ENCODE measurements at regions not wholly inside any gene's neighbourhood (a gene's known extent, or its start where the extent isn't known, plus 50 kb on each side); places are given as distances from the start of the nearest gene placed in this dataset.

- ATAC-seq: no peak
- no peak for TF ChIP-seq ZNF70 (CRISPR knock-in tag; IDR thresholded peaks at IDR 0.05)
- no peak for TF ChIP-seq PPARA (CRISPR knock-in tag; IDR thresholded peaks at IDR 0.05; ENCODE audit: borderline replicate concordance)
- no peak for TF ChIP-seq SNAI2 (CRISPR knock-in tag; IDR thresholded peaks at IDR 0.05)
- no peak for TF ChIP-seq ZFP3 (CRISPR knock-in tag; IDR thresholded peaks at IDR 0.05)
- TF ChIP-seq ESRRG (CRISPR knock-in tag; IDR thresholded peaks at IDR 0.05): no peak
- TF ChIP-seq ZC3H10 (CRISPR knock-in tag; IDR thresholded peaks at IDR 0.05): no peak
- no peak for TF ChIP-seq TCF4 (CRISPR knock-in tag; IDR thresholded peaks at IDR 0.05; ENCODE audit: borderline replicate concordance)
- TF ChIP-seq POU6F1 (CRISPR knock-in tag; IDR thresholded peaks at IDR 0.05; ENCODE audit: borderline replicate concordance, low read depth): no peak
- TF ChIP-seq, protein P1, sequence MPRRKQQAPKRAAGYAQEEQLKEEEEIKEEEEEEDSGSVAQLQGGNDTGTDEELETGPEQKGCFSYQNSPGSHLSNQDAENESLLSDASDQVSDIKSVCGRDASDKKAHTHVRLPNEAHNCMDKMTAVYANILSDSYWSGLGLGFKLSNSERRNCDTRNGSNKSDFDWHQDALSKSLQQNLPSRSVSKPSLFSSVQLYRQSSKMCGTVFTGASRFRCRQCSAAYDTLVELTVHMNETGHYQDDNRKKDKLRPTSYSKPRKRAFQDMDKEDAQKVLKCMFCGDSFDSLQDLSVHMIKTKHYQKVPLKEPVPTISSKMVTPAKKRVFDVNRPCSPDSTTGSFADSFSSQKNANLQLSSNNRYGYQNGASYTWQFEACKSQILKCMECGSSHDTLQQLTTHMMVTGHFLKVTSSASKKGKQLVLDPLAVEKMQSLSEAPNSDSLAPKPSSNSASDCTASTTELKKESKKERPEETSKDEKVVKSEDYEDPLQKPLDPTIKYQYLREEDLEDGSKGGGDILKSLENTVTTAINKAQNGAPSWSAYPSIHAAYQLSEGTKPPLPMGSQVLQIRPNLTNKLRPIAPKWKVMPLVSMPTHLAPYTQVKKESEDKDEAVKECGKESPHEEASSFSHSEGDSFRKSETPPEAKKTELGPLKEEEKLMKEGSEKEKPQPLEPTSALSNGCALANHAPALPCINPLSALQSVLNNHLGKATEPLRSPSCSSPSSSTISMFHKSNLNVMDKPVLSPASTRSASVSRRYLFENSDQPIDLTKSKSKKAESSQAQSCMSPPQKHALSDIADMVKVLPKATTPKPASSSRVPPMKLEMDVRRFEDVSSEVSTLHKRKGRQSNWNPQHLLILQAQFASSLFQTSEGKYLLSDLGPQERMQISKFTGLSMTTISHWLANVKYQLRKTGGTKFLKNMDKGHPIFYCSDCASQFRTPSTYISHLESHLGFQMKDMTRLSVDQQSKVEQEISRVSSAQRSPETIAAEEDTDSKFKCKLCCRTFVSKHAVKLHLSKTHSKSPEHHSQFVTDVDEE (CRISPR knock-in tag; IDR thresholded peaks at IDR 0.05): no peak
- TF ChIP-seq RARB (CRISPR knock-in tag; IDR thresholded peaks at IDR 0.05): no peak
- TF ChIP-seq TOX (CRISPR knock-in tag; IDR thresholded peaks at IDR 0.05; ENCODE audit: borderline replicate concordance): no peak
- no peak for TF ChIP-seq ARNTL (CRISPR knock-in tag; IDR thresholded peaks at IDR 0.05; ENCODE audit: borderline replicate concordance, low read depth)
- TF ChIP-seq GLIS3 (CRISPR knock-in tag; IDR thresholded peaks at IDR 0.05): no peak
- no peak for TF ChIP-seq ZNF565 (CRISPR knock-in tag; conservative IDR thresholded peaks at IDR 0.05; ENCODE audit: low read depth)
These were observed 98.8 kb downstream of the CRYBB2 start for GRCh38 chr22:25318081-25318823.

DNA sequence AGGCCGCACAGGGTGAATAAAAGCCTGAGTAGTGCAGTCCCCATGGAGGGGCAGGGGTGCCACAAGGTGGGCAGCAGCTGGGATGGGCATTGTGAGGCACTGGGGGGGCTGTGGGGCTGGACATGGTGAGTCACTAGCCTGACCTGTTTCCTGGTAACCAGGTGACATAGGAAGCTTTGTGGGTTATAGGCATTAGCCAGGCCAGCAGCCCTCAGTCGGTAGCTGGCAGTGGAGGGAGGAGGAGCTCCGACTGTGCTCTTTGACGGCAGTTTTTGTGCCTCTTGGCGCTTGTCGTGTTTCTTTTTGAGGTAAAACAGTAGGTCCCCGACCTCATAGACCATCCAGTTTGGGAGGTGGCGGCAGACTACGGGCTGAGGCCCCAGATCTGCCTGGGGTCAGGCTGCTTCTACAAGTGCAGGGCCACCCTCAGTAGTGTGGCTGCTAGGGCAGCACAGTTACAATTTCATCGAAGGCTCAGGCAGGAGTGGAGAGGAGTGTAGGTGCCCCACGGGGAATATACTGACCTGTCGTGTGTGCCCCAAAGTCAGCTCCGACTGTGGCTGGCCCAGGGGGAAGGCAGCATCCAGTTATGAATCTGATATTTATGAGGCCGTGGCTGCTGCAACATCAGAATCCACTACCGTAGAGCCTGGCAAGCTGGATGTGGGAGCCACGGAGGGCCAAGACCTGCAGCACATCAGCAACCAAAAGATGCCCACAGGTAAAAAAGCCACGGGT lies 107.7 kb downstream of the CRYBB2 start:
- no peak for ATAC-seq
- TF ChIP-seq ESRRG (CRISPR knock-in tag; IDR thresholded peaks at IDR 0.05) (no peak), ZNF565 (CRISPR knock-in tag; conservative IDR thresholded peaks at IDR 0.05; ENCODE audit: low read depth) (no peak), TOX (CRISPR knock-in tag; IDR thresholded peaks at IDR 0.05; ENCODE audit: borderline replicate concordance) (no peak), ISL1 (CRISPR knock-in tag; IDR thresholded peaks at IDR 0.05) (no peak), PATZ1 (CRISPR knock-in tag; IDR thresholded peaks at IDR 0.05; ENCODE audit: borderline replicate concordance) (no peak), RARB (CRISPR knock-in tag; IDR thresholded peaks at IDR 0.05) (no peak), ZNF70 (CRISPR knock-in tag; IDR thresholded peaks at IDR 0.05) (no peak), SNAI2 (CRISPR knock-in tag; IDR thresholded peaks at IDR 0.05) (no peak), POU6F1 (CRISPR knock-in tag; IDR thresholded peaks at IDR 0.05; ENCODE audit: borderline replicate concordance, low read depth) (no peak), CSDC2 (CRISPR knock-in tag; IDR thresholded peaks at IDR 0.05) (no peak), PPARA (CRISPR knock-in tag; IDR thresholded peaks at IDR 0.05; ENCODE audit: borderline replicate concordance) (no peak), ARNTL (CRISPR knock-in tag; IDR thresholded peaks at IDR 0.05; ENCODE audit: borderline replicate concordance, low read depth) (no peak), ZFP30 (CRISPR knock-in tag; IDR thresholded peaks at IDR 0.05) (no peak), OSR1 (CRISPR knock-in tag; IDR thresholded peaks at IDR 0.05) (no peak)
- TF ChIP-seq, protein P1 (CRISPR knock-in tag; IDR thresholded peaks at IDR 0.05): no peak
- TF ChIP-seq, protein P2, sequence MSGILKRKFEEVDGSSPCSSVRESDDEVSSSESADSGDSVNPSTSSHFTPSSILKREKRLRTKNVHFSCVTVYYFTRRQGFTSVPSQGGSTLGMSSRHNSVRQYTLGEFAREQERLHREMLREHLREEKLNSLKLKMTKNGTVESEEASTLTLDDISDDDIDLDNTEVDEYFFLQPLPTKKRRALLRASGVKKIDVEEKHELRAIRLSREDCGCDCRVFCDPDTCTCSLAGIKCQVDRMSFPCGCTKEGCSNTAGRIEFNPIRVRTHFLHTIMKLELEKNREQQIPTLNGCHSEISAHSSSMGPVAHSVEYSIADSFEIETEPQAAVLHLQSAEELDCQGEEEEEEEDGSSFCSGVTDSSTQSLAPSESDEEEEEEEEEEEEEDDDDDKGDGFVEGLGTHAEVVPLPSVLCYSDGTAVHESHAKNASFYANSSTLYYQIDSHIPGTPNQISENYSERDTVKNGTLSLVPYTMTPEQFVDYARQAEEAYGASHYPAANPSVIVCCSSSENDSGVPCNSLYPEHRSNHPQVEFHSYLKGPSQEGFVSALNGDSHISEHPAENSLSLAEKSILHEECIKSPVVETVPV (CRISPR knock-in tag; IDR thresholded peaks at IDR 0.05): no peak
